Gastrocnemius medialis (tissue), 4 donors: ENCODE measurements at regions not wholly inside any gene's neighbourhood (a gene's known extent, or its start where the extent isn't known, plus 50 kb on each side); places are given as distances from the start of the nearest gene placed in this dataset.
"Not testable (repeated sequence)": the region's sequence is repeated elsewhere in the genome, so short reads cannot be mapped to it uniquely, and the experiment has no call there.

Source experiments
- ATAC-seq, 2 donors: fragments of 150-250 bp; one replicate each; pipeline ENCODE4 v1.9.1; 2016
- DNase-seq, 2 donors: peaks; one replicate each; pipeline ENCODE4 v3.0.0-alpha.2; 2019
- H3K27ac ChIP-seq, 4 donors: fragments of 200-600 bp; sonication (generic); 1 replicate in 1 of 4; 2 replicates in 3 of 4; pipeline ENCODE4 v1.5.1; 2016 to 2018; ENCODE audit warnings: mild to moderate bottlenecking in 2 of 4, moderate library complexity in 1 of 4
- H3K27me3 ChIP-seq, 3 donors: fragments of 200-600 bp; sonication (generic) in 2 of 3; 1 replicate in 1 of 3; 2 replicates in 2 of 3; pipeline versions ENCODE4 v1.5.1 to v1.6.0; 2016 to 2019; ENCODE audit warnings: mild to moderate bottlenecking in 1 of 3, moderate library complexity in 1 of 3
- H3K36me3 ChIP-seq, 2 donors: fragments of 200-600 bp; sonication (generic) in 1 of 2; one replicate each; pipeline ENCODE4 v1.5.1; 2017 to 2018
- H3K4me1 ChIP-seq, 2 donors: fragments of 200-600 bp; sonication (generic) in 1 of 2; one replicate each; pipeline ENCODE4 v1.5.1; 2016 to 2017; ENCODE audit warnings: mild to moderate bottlenecking in 2 of 2
- H3K4me3 ChIP-seq, 4 donors: fragments of 200-600 bp; sonication (generic) in 3 of 4; 1 replicate in 1 of 4; 2 replicates in 3 of 4; pipeline ENCODE4 v1.5.1; 2016 to 2019; ENCODE audit warnings: mild to moderate bottlenecking in 2 of 4
- H3K9me3 ChIP-seq, 3 donors: fragments of 200-600 bp; sonication (generic) in 2 of 3; 1 replicate in 1 of 3; 2 replicates in 2 of 3; pipeline ENCODE4 v1.5.1; 2016 to 2019
- POLR2A ChIP-seq, 2 donors: fragments of 450-650 bp; IDR thresholded peaks; one replicate each; pipeline ENCODE4 v1.6.1; 2017; ENCODE audit warnings: antibody characterized with exemption in 2 of 2, mild to moderate bottlenecking in 2 of 2, moderate library complexity in 2 of 2
- in situ Hi-C, 4 donors: fragments of 200-750 bp; cut with MboI; loops; one replicate each; pipeline versions ENCODE4 v1.15.0 to v1.8.0; 2017; ENCODE audit warnings: low sequenced_read_pairs in 4 of 4
- intact Hi-C: fragments of 100-400 bp; cut with DNase I; formaldehyde crosslinking; loops from one replicate; pipeline ENCODE4 v1.15.1; 2023; ENCODE audit warnings: low total_unique reads
- TF ChIP-seq, protein P1 (sequence below), 5 experiments: fragments of 450-650 bp in 3 of 5; fragments of 200-600 bp in 2 of 5; sonication (generic) in 2 of 5; IDR thresholded peaks in 4 of 5; conservative IDR thresholded peaks in 1 of 5; 1 replicate in 4 of 5; 2 replicates in 1 of 5; pipeline ENCODE4 v1.5.1; 2016 to 2019; ENCODE audit warnings: antibody characterized with exemption in 5 of 5, mild to moderate bottlenecking in 3 of 5, moderate library complexity in 3 of 5

DNA sequence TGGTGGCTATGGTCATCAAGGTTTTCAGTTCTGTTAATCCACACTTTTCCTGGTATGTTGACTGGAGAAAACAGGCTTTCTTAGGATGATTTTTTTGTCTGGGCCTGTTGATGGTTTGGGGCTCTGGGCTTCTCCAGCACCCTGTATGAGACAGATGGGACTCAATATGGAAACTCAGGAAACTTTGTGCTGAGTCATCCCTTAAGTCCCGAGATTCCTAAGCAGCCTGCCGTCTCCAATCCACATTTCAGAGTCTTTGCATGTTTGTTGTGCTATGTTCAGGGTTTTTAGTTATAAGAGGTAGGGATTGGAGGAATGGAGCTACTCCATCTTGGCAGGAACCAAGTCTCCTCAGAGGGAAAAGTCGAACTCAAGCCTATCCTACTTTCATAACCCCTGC is 253.3 kb upstream of the FOXF1 start:
- Histone ChIP-seq H3K27ac (no peak overlapping the region), H3K36me3 (no peaks in the 10 kb centered on the region), H3K9me3 (no peaks in the 10 kb centered on the region), H3K4me3 (no peak overlapping the region), H3K27me3 (peaks cover 0 to 13% (median 0%) of the 10 kb centered on the region in 3 donors), H3K4me1 (no peaks in the 10 kb centered on the region)
- intact Hi-C loops = no loop called here
- no peak for DNase-seq
- TF ChIP-seq, protein P1, sequence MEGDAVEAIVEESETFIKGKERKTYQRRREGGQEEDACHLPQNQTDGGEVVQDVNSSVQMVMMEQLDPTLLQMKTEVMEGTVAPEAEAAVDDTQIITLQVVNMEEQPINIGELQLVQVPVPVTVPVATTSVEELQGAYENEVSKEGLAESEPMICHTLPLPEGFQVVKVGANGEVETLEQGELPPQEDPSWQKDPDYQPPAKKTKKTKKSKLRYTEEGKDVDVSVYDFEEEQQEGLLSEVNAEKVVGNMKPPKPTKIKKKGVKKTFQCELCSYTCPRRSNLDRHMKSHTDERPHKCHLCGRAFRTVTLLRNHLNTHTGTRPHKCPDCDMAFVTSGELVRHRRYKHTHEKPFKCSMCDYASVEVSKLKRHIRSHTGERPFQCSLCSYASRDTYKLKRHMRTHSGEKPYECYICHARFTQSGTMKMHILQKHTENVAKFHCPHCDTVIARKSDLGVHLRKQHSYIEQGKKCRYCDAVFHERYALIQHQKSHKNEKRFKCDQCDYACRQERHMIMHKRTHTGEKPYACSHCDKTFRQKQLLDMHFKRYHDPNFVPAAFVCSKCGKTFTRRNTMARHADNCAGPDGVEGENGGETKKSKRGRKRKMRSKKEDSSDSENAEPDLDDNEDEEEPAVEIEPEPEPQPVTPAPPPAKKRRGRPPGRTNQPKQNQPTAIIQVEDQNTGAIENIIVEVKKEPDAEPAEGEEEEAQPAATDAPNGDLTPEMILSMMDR (IDR thresholded peaks at IDR 0.05 in 4 of 5, conservative IDR thresholded peaks at IDR 0.05 in 1 of 5) = no peak
- TF ChIP-seq POLR2A (IDR thresholded peaks at IDR 0.05) = no peak
- no peak for ATAC-seq
- in situ Hi-C loops = no loop called here

DNA sequence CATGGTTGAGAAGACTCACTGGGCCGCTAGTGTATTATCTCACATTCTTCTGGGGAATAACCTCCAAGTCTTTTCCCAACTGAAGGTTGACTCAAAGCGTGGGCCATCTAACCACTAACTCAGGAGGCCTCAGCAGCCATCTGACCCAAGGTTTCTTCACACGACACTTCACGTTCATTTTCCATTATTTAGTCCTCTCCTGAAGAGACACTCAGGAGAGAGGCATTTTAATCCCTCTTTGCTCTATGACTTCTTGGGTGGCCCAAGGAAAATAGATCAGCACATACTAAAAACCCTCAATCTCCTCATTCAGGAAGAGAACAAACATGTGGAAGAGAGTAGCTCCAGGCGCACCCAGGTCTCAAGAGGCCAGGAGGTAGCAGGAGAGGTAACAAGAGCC is 252.8 kb upstream of the FOXF1 start:
- intact Hi-C loops = no loop called here
- Histone ChIP-seq H3K36me3 (no peaks in the 10 kb centered on the region), H3K4me1 (no peaks in the 10 kb centered on the region), H3K4me3 (no peak overlapping the region), H3K27me3 (peaks cover 0 to 13% (median 0%) of the 10 kb centered on the region in 3 donors), H3K27ac (no peak overlapping the region), H3K9me3 (no peaks in the 10 kb centered on the region)
- no peak for ATAC-seq
- in situ Hi-C loops = no loop called here
- TF ChIP-seq POLR2A (IDR thresholded peaks at IDR 0.05) = no peak
- TF ChIP-seq, protein P1 (IDR thresholded peaks at IDR 0.05 in 4 of 5, conservative IDR thresholded peaks at IDR 0.05 in 1 of 5) = no peak
- DNase-seq = no peak

DNA sequence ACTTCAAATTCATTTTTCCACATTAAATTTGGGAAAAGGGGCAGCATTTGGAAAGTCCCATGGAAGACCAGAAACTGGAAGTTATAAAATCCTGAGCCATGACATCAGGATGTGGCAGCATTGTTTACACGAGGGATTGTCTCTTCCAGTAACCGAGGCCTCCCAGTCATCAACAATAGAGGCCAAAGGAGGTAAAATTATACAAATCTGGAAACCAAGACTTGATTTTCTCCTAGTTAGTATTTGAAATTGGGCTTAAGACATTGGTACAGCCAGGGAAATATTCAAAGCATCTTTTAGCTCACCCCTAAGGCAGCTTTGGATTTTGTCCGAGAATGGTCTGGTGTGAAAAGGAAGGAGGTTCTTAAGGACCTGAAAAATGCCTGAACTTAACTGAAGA is 251.6 kb upstream of the FOXF1 start:
- H3K4me1 ChIP-seq = no peaks in the 10 kb centered on the region
- H3K27ac ChIP-seq = no peak overlapping the region
- no peak for ATAC-seq
- intact Hi-C loops (no loop called here), in situ Hi-C loops (no loop called here)
- no peak overlapping the region for H3K4me3 ChIP-seq
- H3K9me3 ChIP-seq = no peaks in the 10 kb centered on the region
- no peak for DNase-seq
- TF ChIP-seq, protein P1 (IDR thresholded peaks at IDR 0.05 in 4 of 5, conservative IDR thresholded peaks at IDR 0.05 in 1 of 5) = no peak
- no peak for TF ChIP-seq POLR2A (IDR thresholded peaks at IDR 0.05)
- H3K36me3 ChIP-seq = no peaks in the 10 kb centered on the region
- peaks cover 0 to 13% (median 0%) of the 10 kb centered on the region in 3 donors for H3K27me3 ChIP-seq

DNA sequence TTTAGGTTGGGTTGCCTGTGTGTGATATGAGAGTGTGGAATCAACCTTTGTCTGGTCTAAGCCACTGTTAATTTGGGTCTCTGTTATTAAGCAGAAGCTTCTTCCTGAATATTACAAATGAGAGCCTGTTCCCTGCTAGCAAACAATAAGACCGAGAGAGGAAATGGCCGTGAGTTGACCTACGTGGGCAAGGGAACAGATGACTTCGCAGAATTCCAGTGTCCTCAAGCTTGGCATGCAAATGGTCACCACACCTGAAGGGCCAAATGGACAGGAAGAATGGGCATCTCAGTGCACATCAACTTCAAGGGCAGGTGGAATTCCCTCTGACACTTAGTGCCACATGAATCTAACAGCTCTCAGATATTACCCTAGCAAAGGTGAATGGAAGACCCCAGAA is 250.8 kb upstream of the FOXF1 start:
- H3K4me1 ChIP-seq = no peaks in the 10 kb centered on the region
- in situ Hi-C loops (no loop called here), intact Hi-C loops (no loop called here)
- H3K27ac ChIP-seq = no peak overlapping the region
- H3K4me3 ChIP-seq = no peak overlapping the region
- H3K27me3 ChIP-seq = peaks cover 0 to 13% (median 0%) of the 10 kb centered on the region in 3 donors
- TF ChIP-seq POLR2A (IDR thresholded peaks at IDR 0.05) = no peak
- TF ChIP-seq, protein P1 (IDR thresholded peaks at IDR 0.05 in 4 of 5, conservative IDR thresholded peaks at IDR 0.05 in 1 of 5) = no peak
- no peak for ATAC-seq
- no peak for DNase-seq
- no peaks in the 10 kb centered on the region for H3K36me3 ChIP-seq
- no peaks in the 10 kb centered on the region for H3K9me3 ChIP-seq

DNA sequence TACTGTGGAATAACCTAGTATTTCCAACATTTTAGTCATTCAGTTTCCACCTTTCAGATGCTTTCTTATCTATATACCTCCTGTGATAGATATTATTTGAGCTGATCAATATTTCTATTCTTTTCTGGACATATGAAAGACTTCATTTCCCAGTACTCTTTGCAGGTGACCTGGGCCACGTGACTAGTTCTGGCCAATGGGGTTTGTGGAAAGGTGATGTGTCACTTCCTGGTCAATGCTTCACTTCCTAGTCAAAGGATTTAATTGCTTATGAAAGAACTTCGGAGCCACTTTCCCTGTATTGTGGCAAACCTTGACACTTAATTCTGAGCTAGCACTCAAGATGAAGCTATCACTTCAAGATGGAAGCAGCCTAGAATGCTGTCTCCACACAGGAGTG is 248.9 kb upstream of the FOXF1 start:
- Histone ChIP-seq H3K9me3 (no peaks in the 10 kb centered on the region), H3K4me1 (no peaks in the 10 kb centered on the region), H3K36me3 (no peaks in the 10 kb centered on the region), H3K27me3 (peaks cover 0 to 13% (median 0%) of the 10 kb centered on the region in 3 donors), H3K27ac (no peak overlapping the region), H3K4me3 (no peak overlapping the region)
- no peak for TF ChIP-seq POLR2A (IDR thresholded peaks at IDR 0.05)
- TF ChIP-seq, protein P1 (IDR thresholded peaks at IDR 0.05 in 4 of 5, conservative IDR thresholded peaks at IDR 0.05 in 1 of 5) = no peak
- no peak for ATAC-seq
- in situ Hi-C loops (no loop called here), intact Hi-C loops (no loop called here)
- DNase-seq = no peak

DNA sequence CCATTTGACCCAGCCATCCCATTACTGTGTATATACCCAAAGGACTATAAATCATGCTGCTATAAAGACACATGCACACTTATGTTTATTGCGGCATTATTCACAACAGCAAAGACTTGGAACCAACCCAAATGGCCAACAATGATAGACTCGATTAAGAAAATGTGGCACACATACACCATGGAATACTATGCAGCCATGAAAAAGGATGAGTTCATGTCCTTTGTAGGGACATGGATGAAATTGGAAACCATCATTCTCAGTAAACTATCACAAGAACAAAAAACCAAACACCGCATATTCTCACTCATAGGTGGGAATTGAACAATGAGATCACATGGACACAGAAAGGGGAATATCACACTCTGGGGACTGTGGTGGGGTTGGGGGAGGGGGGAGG is 242.7 kb upstream of the FOXF1 start:
- ATAC-seq, H3K4me1 ChIP-seq, DNase-seq, H3K27ac ChIP-seq, H3K27me3 ChIP-seq, H3K9me3 ChIP-seq, intact Hi-C loops, in situ Hi-C loops, H3K4me3 ChIP-seq, H3K36me3 ChIP-seq: not testable (repeated sequence)
